ENCODE measurements at regions not wholly inside any gene's neighbourhood (a gene's known extent, or its start where the extent isn't known, plus 50 kb on each side); places are given as distances from the start of the nearest gene placed in this dataset.

- TF ChIP-seq, protein P1, sequence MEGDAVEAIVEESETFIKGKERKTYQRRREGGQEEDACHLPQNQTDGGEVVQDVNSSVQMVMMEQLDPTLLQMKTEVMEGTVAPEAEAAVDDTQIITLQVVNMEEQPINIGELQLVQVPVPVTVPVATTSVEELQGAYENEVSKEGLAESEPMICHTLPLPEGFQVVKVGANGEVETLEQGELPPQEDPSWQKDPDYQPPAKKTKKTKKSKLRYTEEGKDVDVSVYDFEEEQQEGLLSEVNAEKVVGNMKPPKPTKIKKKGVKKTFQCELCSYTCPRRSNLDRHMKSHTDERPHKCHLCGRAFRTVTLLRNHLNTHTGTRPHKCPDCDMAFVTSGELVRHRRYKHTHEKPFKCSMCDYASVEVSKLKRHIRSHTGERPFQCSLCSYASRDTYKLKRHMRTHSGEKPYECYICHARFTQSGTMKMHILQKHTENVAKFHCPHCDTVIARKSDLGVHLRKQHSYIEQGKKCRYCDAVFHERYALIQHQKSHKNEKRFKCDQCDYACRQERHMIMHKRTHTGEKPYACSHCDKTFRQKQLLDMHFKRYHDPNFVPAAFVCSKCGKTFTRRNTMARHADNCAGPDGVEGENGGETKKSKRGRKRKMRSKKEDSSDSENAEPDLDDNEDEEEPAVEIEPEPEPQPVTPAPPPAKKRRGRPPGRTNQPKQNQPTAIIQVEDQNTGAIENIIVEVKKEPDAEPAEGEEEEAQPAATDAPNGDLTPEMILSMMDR (IDR thresholded peaks at IDR 0.05; ENCODE audit: low read depth, low read length): no peak
- TF ChIP-seq EZH2phosphoT487 (IDR thresholded peaks at IDR 0.05; ENCODE audit: low read depth): no peak
Measured at GRCh38 chr1:199573047-199573446, 454.5 kb upstream of the NR5A2 start.

Measured in OCI-LY3 (cell line).